ENCODE measurements at regions not wholly inside any gene's neighbourhood (a gene's known extent, or its start where the extent isn't known, plus 50 kb on each side); places are given as distances from the start of the nearest gene placed in this dataset.

DNA sequence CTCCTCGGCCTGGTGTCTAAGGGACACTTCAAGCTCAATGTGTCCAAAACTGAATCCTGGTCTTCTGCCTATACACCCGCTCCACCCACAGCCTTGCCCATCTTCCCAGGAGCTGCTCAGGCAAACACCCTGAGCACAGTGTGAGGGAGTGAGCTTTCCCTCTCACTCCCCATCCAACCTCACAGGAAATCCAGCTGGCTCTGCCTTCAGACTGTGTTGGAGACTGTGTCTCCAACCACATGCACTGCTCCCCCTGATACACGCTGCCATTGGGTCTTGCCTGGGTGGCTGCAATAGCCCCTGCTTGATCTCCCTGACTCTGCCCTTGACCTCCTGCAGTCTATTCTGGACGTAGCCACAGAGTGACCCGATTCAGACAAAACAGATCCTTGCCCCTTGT, 319.5 kb upstream of the MSX2 start:
- TF ChIP-seq POLR2A (IDR thresholded peaks at IDR 0.05) = no peak
- TF ChIP-seq, protein P1, sequence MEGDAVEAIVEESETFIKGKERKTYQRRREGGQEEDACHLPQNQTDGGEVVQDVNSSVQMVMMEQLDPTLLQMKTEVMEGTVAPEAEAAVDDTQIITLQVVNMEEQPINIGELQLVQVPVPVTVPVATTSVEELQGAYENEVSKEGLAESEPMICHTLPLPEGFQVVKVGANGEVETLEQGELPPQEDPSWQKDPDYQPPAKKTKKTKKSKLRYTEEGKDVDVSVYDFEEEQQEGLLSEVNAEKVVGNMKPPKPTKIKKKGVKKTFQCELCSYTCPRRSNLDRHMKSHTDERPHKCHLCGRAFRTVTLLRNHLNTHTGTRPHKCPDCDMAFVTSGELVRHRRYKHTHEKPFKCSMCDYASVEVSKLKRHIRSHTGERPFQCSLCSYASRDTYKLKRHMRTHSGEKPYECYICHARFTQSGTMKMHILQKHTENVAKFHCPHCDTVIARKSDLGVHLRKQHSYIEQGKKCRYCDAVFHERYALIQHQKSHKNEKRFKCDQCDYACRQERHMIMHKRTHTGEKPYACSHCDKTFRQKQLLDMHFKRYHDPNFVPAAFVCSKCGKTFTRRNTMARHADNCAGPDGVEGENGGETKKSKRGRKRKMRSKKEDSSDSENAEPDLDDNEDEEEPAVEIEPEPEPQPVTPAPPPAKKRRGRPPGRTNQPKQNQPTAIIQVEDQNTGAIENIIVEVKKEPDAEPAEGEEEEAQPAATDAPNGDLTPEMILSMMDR (IDR thresholded peaks at IDR 0.05) = no peak
- no peak for TF ChIP-seq EP300 (IDR thresholded peaks at IDR 0.05)

Data from tibial nerve (tissue), 4 donors.